KOPT-K1 (cell line): ENCODE measurements at regions not wholly inside any gene's neighbourhood (a gene's known extent, or its start where the extent isn't known, plus 50 kb on each side); places are given as distances from the start of the nearest gene placed in this dataset.

Experiments
- H3K27ac ChIP-seq: fragments of 200-600 bp; sonication (generic); 2 replicates; pipeline ENCODE4 v1.5.1; 2016; ENCODE audit warnings: antibody characterized with exemption, mild to moderate bottlenecking, low read depth, low read length; ENCODE audit not compliant: poor library complexity, severe bottlenecking
- H3K36me3 ChIP-seq: fragments of 200-600 bp; sonication (generic); 2 replicates; pipeline ENCODE4 v1.5.1; 2017; ENCODE audit warnings: antibody characterized with exemption, mild to moderate bottlenecking, low read length, moderate library complexity; ENCODE audit not compliant: insufficient read depth
- H3K9me3 ChIP-seq: fragments of 200-600 bp; sonication (generic); 2 replicates; pipeline ENCODE4 v1.5.1; 2017; ENCODE audit warnings: antibody characterized with exemption, low read length, mild to moderate bottlenecking; ENCODE audit not compliant: insufficient read depth, poor library complexity, severe bottlenecking

GRCh38 chr14:101478096-101478495, 83.2 kb upstream of the DIO3 start:
- Histone ChIP-seq H3K36me3 (no peaks in the 10 kb centered on the region), H3K9me3 (peaks cover 10% of the 10 kb centered on the region), H3K27ac (no peak overlapping the region)

- H3K27ac ChIP-seq, result no peak overlapping the region
- H3K36me3 ChIP-seq, result no peaks in the 10 kb centered on the region
Measured at GRCh38 chr14:101478796-101479410, 82.4 kb upstream of the DIO3 start.

GRCh38 chr14:101480022-101480746, 81.1 kb upstream of the DIO3 start:
- Histone ChIP-seq H3K36me3 (no peaks in the 10 kb centered on the region), H3K27ac (no peak overlapping the region), H3K9me3 (peaks cover 10% of the 10 kb centered on the region)

More at GRCh38 chr14:101478796-101479410, 82.4 kb upstream of the DIO3 start:
- H3K9me3 ChIP-seq, result peaks cover 10% of the 10 kb centered on the region

DNA sequence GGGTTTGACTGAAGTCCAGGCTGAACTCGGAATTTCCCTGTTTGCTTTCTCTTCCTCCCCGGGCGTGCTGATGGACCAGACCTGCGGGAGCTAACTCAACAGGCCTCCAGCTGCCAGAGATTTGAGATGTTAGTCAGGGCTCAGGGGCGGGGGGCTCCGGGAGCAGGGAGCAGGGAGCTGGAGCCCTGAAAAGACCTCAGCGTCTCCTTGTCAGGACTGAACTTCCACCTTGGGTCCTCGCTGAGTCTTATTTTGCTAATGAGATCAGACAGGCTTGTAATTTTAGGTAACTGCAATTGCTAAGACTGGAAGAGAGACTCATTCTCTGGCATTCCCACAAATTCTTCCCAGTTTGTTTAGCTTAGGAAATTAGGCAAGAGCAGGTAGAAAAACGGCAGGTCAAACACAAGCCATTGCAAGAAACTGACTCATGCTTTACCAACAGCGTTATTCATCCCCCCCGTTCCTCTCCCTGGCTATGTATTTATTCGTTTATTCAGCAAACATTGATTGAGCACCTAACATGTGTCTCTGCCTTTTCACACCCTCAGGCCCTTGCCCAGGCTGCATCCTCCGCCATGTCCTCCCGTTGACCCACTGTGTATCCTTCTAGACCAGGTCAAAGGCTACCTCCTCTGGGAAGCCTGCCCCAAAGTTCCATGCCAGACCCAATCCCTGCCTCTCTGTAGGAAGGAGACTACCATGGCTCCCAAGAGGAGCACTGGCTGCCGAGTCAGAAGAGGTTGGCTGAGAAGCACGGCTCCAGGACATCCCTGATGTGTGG, 80.4 kb upstream of the DIO3 start:
- Histone ChIP-seq H3K9me3 (peaks cover 14% of the 10 kb centered on the region), H3K36me3 (no peaks in the 10 kb centered on the region), H3K27ac (no peak overlapping the region)

GRCh38 chr14:101481557-101481956, 79.7 kb upstream of the DIO3 start:
- Histone ChIP-seq H3K27ac (no peak overlapping the region), H3K9me3 (peaks cover 18% of the 10 kb centered on the region), H3K36me3 (no peaks in the 10 kb centered on the region)

- Histone ChIP-seq H3K36me3 (no peaks in the 10 kb centered on the region), H3K27ac (no peak overlapping the region), H3K9me3 (peaks cover 22% of the 10 kb centered on the region)
Measured at GRCh38 chr14:101482066-101482465, 79.2 kb upstream of the DIO3 start.

GRCh38 chr14:101483829-101484228, 77.5 kb upstream of the DIO3 start:
- Histone ChIP-seq H3K36me3 (no peaks in the 10 kb centered on the region), H3K27ac (no peak overlapping the region), H3K9me3 (peaks cover 25% of the 10 kb centered on the region)

- H3K36me3 ChIP-seq, result no peaks in the 10 kb centered on the region
- H3K27ac ChIP-seq, result no peak overlapping the region
Measured at GRCh38 chr14:101489092-101489760, 72.1 kb upstream of the DIO3 start.

GRCh38 chr14:101490771-101491170, 70.5 kb upstream of the DIO3 start:
- no peaks in the 10 kb centered on the region for H3K36me3 ChIP-seq
- peaks cover 25% of the 10 kb centered on the region for H3K9me3 ChIP-seq
- no peak overlapping the region for H3K27ac ChIP-seq

More at GRCh38 chr14:101489092-101489760, 72.1 kb upstream of the DIO3 start:
- peaks cover 27% of the 10 kb centered on the region for H3K9me3 ChIP-seq

DNA sequence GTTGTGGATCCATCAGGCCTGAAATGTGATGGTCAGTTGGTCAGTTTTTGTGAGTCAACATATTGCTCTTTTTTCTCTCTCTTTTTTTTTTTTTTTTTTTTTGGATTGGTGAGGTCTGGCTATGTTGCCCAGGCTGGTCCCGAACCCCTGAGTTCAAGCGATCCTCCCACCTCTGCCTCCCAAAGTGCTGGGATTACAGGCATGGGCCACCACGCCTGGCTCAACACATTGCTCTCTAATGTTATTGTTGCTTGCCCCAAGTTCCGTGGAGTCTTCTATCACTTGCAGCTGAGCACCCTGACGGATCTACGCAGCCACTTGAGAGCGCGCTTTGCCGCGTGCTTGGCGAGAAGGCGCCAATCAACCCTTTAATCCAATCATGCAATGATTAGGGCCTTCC, 69.5 kb upstream of the DIO3 start:
- Histone ChIP-seq H3K9me3 (peaks cover 16% of the 10 kb centered on the region), H3K36me3 (no peaks in the 10 kb centered on the region), H3K27ac (no peak overlapping the region)

DNA sequence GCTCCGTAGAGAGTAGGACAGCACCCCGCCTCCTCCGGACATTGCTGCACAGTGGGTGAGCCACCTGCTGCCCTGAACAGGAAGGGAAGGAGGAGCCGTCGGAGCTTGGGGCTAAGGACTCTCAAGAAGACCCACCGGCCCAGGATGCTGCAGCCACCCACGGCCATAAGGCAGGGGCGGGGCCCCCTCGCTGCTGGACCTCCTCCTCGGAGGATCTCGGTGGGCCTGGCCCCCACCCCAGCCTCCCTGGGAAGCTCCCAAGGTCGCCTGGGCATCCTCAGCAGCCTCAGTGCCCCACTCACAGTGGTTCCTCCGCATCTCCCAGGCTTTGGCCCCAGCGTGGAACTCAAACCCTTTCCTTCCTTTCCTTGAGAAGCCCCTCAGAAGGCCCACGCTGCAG, 68.6 kb upstream of the DIO3 start:
- Histone ChIP-seq H3K27ac (no peak overlapping the region), H3K36me3 (no peaks in the 10 kb centered on the region), H3K9me3 (peaks cover 15% of the 10 kb centered on the region)

- Histone ChIP-seq H3K36me3 (no peaks in the 10 kb centered on the region), H3K9me3 (peaks cover 7% of the 10 kb centered on the region), H3K27ac (no peak overlapping the region)
Measured at GRCh38 chr14:101494826-101495225, 66.5 kb upstream of the DIO3 start.

GRCh38 chr14:101495284-101495683, 66.0 kb upstream of the DIO3 start:
- H3K9me3 ChIP-seq, result peaks cover 7% of the 10 kb centered on the region
- H3K27ac ChIP-seq, result no peak overlapping the region
- no peaks in the 10 kb centered on the region for H3K36me3 ChIP-seq

GRCh38 chr14:101495827-101496775, 65.2 kb upstream of the DIO3 start:
- H3K36me3 ChIP-seq, result no peaks in the 10 kb centered on the region
- peaks cover 7% of the 10 kb centered on the region for H3K9me3 ChIP-seq
- H3K27ac ChIP-seq, result no peak overlapping the region
